ENCODE measurements at regions not wholly inside any gene's neighbourhood (a gene's known extent, or its start where the extent isn't known, plus 50 kb on each side); places are given as distances from the start of the nearest gene placed in this dataset.

DNA sequence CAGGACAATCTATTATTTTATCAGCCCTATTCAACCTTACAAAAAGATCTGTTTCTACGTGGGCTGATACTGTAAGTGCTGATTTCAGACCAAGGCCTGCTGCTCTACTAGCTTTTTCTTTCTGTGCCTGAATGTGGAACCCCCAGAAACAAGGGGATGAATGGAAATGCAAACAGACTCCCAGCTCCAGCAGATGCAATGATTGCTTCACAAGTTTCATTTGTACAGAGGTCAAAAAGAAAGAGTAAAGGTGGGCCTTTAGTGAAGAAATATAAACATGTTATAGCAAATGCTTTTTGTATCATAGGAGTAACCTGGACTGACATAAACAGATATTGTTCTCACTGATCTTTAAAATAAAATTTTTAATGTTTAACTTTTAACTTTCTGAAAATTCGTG, 130.2 kb upstream of the SLC25A13 start:
- H3K4me3 ChIP-seq (ENCODE audit: low read length) = no peak overlapping the region
- no peaks in the 10 kb centered on the region for H3K79me2 ChIP-seq (ENCODE audit: low read length)
- no peak overlapping the region for H3K9ac ChIP-seq (ENCODE audit: low read length)
- no peaks in the 10 kb centered on the region for H3K9me3 ChIP-seq (ENCODE audit: insufficient read depth, low read length)
- H3K27me3 ChIP-seq (ENCODE audit: low read depth, low read length) = no peaks in the 10 kb centered on the region
- no peaks in the 10 kb centered on the region for H3K36me3 ChIP-seq (replicated peaks; ENCODE audit: low read depth, low read length)
- no peak for TF ChIP-seq CTCF (IDR thresholded peaks at IDR 0.05; ENCODE audit: low read depth, low read length)
- TF ChIP-seq EZH2phosphoT487 (IDR thresholded peaks at IDR 0.05; ENCODE audit: low read depth) = no peak
- H3K27ac ChIP-seq (ENCODE audit: low read length) = no peak overlapping the region
- no peak overlapping the region for H3K4me2 ChIP-seq (ENCODE audit: low read length)
- H2AFZ ChIP-seq (ENCODE audit: low read depth, low read length) = no peak overlapping the region
- H4K20me1 ChIP-seq (ENCODE audit: insufficient read depth, low read length) = no peaks in the 10 kb centered on the region
- no peaks in the 10 kb centered on the region for H3K4me1 ChIP-seq (ENCODE audit: low read length)

DNA sequence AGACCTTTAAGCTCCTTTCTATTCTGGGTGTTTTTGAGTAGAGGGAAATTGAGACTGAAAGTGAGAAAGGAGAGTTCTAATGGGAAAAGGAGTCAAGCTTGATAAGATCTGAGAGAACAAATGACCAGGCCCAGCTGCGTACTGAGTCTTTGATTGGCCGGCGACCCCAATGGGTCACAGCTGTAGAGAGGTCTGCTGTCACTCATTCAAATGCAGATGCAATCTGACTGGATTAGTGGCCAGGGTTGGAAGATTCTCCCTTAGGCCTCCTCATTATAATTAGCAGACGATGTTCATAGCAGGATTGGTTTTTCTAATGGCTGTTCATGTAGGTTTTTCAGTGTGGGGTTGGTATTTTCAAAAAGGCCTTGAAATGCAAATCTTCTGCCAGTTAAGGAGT, 127.2 kb upstream of the SLC25A13 start:
- Histone ChIP-seq H3K79me2 (ENCODE audit: low read length) (no peaks in the 10 kb centered on the region), H3K27me3 (ENCODE audit: low read depth, low read length) (no peaks in the 10 kb centered on the region), H3K9me3 (ENCODE audit: insufficient read depth, low read length) (no peaks in the 10 kb centered on the region), H3K4me3 (ENCODE audit: low read length) (no peak overlapping the region), H3K4me2 (ENCODE audit: low read length) (no peak overlapping the region), H2AFZ (ENCODE audit: low read depth, low read length) (no peak overlapping the region), H4K20me1 (ENCODE audit: insufficient read depth, low read length) (no peaks in the 10 kb centered on the region), H3K27ac (ENCODE audit: low read length) (no peak overlapping the region), H3K9ac (ENCODE audit: low read length) (no peak overlapping the region), H3K36me3 (replicated peaks; ENCODE audit: low read depth, low read length) (no peaks in the 10 kb centered on the region), H3K4me1 (ENCODE audit: low read length) (no peaks in the 10 kb centered on the region)
- TF ChIP-seq EZH2phosphoT487 (IDR thresholded peaks at IDR 0.05; ENCODE audit: low read depth) = no peak
- TF ChIP-seq CTCF (IDR thresholded peaks at IDR 0.05; ENCODE audit: low read depth, low read length) = no peak

DNA sequence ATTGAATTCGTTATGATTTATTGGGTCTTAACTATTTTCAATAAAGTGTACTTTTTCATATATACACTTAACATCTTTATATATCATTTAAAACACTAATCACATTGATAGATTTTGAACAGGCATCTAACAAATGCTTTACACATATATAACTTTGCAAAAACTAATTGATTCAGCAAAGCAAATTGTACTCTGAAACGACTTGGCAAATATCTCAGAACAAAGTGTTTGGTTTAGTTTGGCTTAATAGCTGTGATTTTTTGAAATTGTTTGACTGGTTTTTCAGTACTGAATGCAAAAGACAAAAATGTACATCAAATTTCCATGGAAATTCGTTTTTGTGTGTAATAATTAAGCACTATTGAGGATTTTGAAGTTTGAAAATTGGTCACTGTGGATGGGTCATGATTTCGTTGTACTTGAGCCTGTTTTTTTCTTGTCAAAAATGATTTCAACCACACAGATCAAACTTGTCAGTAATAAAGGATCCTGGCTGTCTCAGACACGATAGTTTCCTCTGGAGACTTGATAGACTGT, 125.3 kb upstream of the SLC25A13 start:
- no peaks in the 10 kb centered on the region for H3K27me3 ChIP-seq (ENCODE audit: low read depth, low read length)
- H2AFZ ChIP-seq (ENCODE audit: low read depth, low read length) = no peak overlapping the region
- no peaks in the 10 kb centered on the region for H4K20me1 ChIP-seq (ENCODE audit: insufficient read depth, low read length)
- H3K36me3 ChIP-seq (replicated peaks; ENCODE audit: low read depth, low read length) = no peaks in the 10 kb centered on the region
- H3K4me3 ChIP-seq (ENCODE audit: low read length) = no peak overlapping the region
- H3K4me2 ChIP-seq (ENCODE audit: low read length) = no peak overlapping the region
- no peak overlapping the region for H3K27ac ChIP-seq (ENCODE audit: low read length)
- H3K79me2 ChIP-seq (ENCODE audit: low read length) = no peaks in the 10 kb centered on the region
- H3K9me3 ChIP-seq (ENCODE audit: insufficient read depth, low read length) = no peaks in the 10 kb centered on the region
- H3K9ac ChIP-seq (ENCODE audit: low read length) = no peak overlapping the region
- H3K4me1 ChIP-seq (ENCODE audit: low read length) = no peaks in the 10 kb centered on the region
- no peak for TF ChIP-seq CTCF (IDR thresholded peaks at IDR 0.05; ENCODE audit: low read depth, low read length)

DNA sequence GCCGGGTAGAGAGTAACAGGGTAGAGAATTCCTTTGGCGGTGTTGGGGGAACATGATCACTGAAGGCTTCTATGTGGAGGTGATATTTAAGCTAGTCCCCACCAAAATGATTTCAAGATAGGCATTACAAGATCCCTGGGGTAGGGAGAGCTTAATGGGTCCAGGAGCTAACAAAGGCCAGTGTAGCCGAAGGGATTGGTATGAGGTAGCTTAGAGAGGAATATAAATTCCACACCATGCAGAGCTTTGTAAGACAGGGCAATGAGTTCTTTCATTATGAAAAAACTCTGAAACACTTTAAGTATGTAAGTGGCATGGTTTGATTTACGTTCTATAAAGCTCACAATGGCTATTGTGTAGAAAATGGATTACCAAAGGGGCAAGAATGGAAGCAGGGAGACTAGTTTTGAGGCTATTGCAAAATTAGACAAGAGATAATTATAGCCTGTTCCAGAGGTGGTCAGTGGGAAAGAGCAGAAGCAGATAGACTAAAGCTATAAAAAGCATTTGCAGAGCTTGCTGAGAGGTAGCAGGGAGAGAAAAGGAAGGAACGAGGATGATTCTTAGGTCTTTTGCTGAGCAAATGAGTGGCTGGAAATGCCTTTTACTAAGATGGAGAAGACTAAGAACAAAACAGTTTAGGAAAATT, 119.7 kb upstream of the SLC25A13 start:
- no peaks in the 10 kb centered on the region for H3K79me2 ChIP-seq (ENCODE audit: low read length)
- H3K4me2 ChIP-seq (ENCODE audit: low read length) = no peak overlapping the region
- no peaks in the 10 kb centered on the region for H3K36me3 ChIP-seq (replicated peaks; ENCODE audit: low read depth, low read length)
- H3K27me3 ChIP-seq (ENCODE audit: low read depth, low read length) = no peaks in the 10 kb centered on the region
- H3K4me1 ChIP-seq (ENCODE audit: low read length) = no peaks in the 10 kb centered on the region
- H3K9me3 ChIP-seq (ENCODE audit: insufficient read depth, low read length) = no peaks in the 10 kb centered on the region
- H3K4me3 ChIP-seq (ENCODE audit: low read length) = no peak overlapping the region
- no peak overlapping the region for H2AFZ ChIP-seq (ENCODE audit: low read depth, low read length)
- H3K9ac ChIP-seq (ENCODE audit: low read length) = no peak overlapping the region
- H4K20me1 ChIP-seq (ENCODE audit: insufficient read depth, low read length) = no peaks in the 10 kb centered on the region
- H3K27ac ChIP-seq (ENCODE audit: low read length) = no peak overlapping the region
- TF ChIP-seq EZH2phosphoT487 (IDR thresholded peaks at IDR 0.05; ENCODE audit: low read depth) = no peak
- no peak for TF ChIP-seq CTCF (IDR thresholded peaks at IDR 0.05; ENCODE audit: low read depth, low read length)
